Breast epithelium (tissue), 3 donors: ENCODE measurements at regions not wholly inside any gene's neighbourhood (a gene's known extent, or its start where the extent isn't known, plus 50 kb on each side); places are given as distances from the start of the nearest gene placed in this dataset.

Source experiments
- POLR2A ChIP-seq: fragments of 450-650 bp; IDR thresholded peaks from one replicate; pipeline ENCODE4 v1.6.1; 2016; ENCODE audit warnings: antibody characterized with exemption, mild to moderate bottlenecking, moderate library complexity
- POLR2AphosphoS5 ChIP-seq, 3 donors: sonication (generic); formaldehyde crosslinking; IDR thresholded peaks; one replicate each; pipeline ENCODE4 v1.6.1; 2017; ENCODE audit warnings: antibody characterized with exemption in 3 of 3
- TF ChIP-seq, protein P1 (sequence below), 3 donors: fragments of 450-650 bp; IDR thresholded peaks; one replicate each; pipeline ENCODE4 v1.5.1; 2016 to 2017; ENCODE audit warnings: antibody characterized with exemption in 3 of 3, mild to moderate bottlenecking in 3 of 3, moderate library complexity in 3 of 3

- TF ChIP-seq, protein P1, sequence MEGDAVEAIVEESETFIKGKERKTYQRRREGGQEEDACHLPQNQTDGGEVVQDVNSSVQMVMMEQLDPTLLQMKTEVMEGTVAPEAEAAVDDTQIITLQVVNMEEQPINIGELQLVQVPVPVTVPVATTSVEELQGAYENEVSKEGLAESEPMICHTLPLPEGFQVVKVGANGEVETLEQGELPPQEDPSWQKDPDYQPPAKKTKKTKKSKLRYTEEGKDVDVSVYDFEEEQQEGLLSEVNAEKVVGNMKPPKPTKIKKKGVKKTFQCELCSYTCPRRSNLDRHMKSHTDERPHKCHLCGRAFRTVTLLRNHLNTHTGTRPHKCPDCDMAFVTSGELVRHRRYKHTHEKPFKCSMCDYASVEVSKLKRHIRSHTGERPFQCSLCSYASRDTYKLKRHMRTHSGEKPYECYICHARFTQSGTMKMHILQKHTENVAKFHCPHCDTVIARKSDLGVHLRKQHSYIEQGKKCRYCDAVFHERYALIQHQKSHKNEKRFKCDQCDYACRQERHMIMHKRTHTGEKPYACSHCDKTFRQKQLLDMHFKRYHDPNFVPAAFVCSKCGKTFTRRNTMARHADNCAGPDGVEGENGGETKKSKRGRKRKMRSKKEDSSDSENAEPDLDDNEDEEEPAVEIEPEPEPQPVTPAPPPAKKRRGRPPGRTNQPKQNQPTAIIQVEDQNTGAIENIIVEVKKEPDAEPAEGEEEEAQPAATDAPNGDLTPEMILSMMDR (IDR thresholded peaks at IDR 0.05), result no peak
- TF ChIP-seq POLR2AphosphoS5 (IDR thresholded peaks at IDR 0.05) (no peak), POLR2A (no peak)
Measured at GRCh38 chr7:46576950-46577349, 655.9 kb upstream of the IGFBP3 start.
